Caco-2 (cell line): ENCODE measurements at regions not wholly inside any gene's neighbourhood (a gene's known extent, or its start where the extent isn't known, plus 50 kb on each side); places are given as distances from the start of the nearest gene placed in this dataset.
"Not testable (repeated sequence)": the region's sequence is repeated elsewhere in the genome, so short reads cannot be mapped to it uniquely, and the experiment has no call there.

Source experiments
- BruUV-seq: library from RNA; stranded (reverse); fragments of 400-500 nt; replicated peaks from 2 replicates; lab custom pipeline; 2021; lab: Mats Ljungman, UMichigan
- CTCF ChIA-PET: fragments of 300-600 bp; sonication (Branson Sonifier 250); formaldehyde crosslinking; loops from one replicate; lab custom pipeline; 2022; ENCODE audit warnings: antibody characterized with exemption; lab: Charles Lee
- POLR2A ChIA-PET: fragments of 300-600 bp; sonication (Branson Sonifier 250); formaldehyde crosslinking; loops from one replicate; lab custom pipeline; 2022; ENCODE audit warnings: antibody characterized with exemption; lab: Charles Lee
- DNase-seq, 2 experiments: peaks; one replicate each; pipeline versions ENCODE4 v3.0.0 to v3.0.0-alpha.2; 2020 to 2022
- H3K27me3 ChIP-seq: replicated peaks from 2 replicates; pipeline ENCODE4 v1.6.0; 2011; ENCODE audit warnings: low read length; ENCODE audit not compliant: control insufficient read depth, insufficient read depth
- H3K36me3 ChIP-seq: 2 replicates; pipeline ENCODE4 v1.5.1; 2011; ENCODE audit warnings: low read length; ENCODE audit not compliant: control insufficient read depth, insufficient read depth
- H3K4me1 ChIP-seq: fragments of 250-450 bp; sonication (Bioruptor Pico); 2 replicates; pipeline ENCODE4 v1.5.1; 2020; ENCODE audit warnings: mild to moderate bottlenecking
- H3K4me3 ChIP-seq: 2 replicates; pipeline ENCODE4 v1.5.1; 2011; ENCODE audit warnings: low read depth, mild to moderate bottlenecking, control low read depth, low read length
- H3K9me3 ChIP-seq: fragments of 250-450 bp; sonication (Bioruptor Pico); 2 replicates; pipeline ENCODE4 v1.5.1; 2020; ENCODE audit warnings: mild to moderate bottlenecking, moderate library complexity
- H3K27ac Mint-ChIP-seq: one replicate; pipeline ENCODE4 v1.8.0; 2022; ENCODE audit warnings: mixed read lengths; ENCODE audit not compliant: unreplicated experiment
- H3K27me3 Mint-ChIP-seq: one replicate; pipeline ENCODE4 v1.8.0; 2022; ENCODE audit warnings: mixed read lengths; ENCODE audit not compliant: insufficient read depth, unreplicated experiment
- H3K36me3 Mint-ChIP-seq: one replicate; pipeline ENCODE4 v1.8.0; 2022; ENCODE audit warnings: mild to moderate bottlenecking, mixed read lengths; ENCODE audit not compliant: insufficient read depth, unreplicated experiment
- H3K4me1 Mint-ChIP-seq: one replicate; pipeline ENCODE4 v1.8.0; 2022; ENCODE audit warnings: low read depth, mixed read lengths; ENCODE audit not compliant: unreplicated experiment
- H3K4me3 Mint-ChIP-seq: one replicate; pipeline ENCODE4 v1.8.0; 2022; ENCODE audit warnings: mild to moderate bottlenecking, moderate library complexity, mixed read lengths; ENCODE audit not compliant: unreplicated experiment
- H3K9me3 Mint-ChIP-seq: one replicate; pipeline ENCODE4 v1.8.0; 2022; ENCODE audit warnings: mixed read lengths; ENCODE audit not compliant: unreplicated experiment
- intact Hi-C: fragments of 100-400 bp; cut with micrococcal nuclease; formaldehyde crosslinking; loops from one replicate; pipeline ENCODE4 v1.10.0; 2022; ENCODE audit not compliant: unreplicated experiment
- TF ChIP-seq, protein P1 (sequence below), 2 experiments: fragments of 200-600 bp in 1 of 2; IDR thresholded peaks; 1 replicate in 1 of 2; 2 replicates in 1 of 2; pipeline versions ENCODE4 v1.5.1 to v1.8.0; 2011 to 2022; ENCODE audit warnings: antibody characterized with exemption in 1 of 2, control low read depth in 1 of 2, inconsistent platforms in 1 of 2, low read depth in 1 of 2, low read length in 1 of 2, mild to moderate bottlenecking in 1 of 2, moderate library complexity in 1 of 2; ENCODE audit not compliant: insufficient read depth in 1 of 2, severe bottlenecking in 1 of 2, unreplicated experiment in 1 of 2

DNA sequence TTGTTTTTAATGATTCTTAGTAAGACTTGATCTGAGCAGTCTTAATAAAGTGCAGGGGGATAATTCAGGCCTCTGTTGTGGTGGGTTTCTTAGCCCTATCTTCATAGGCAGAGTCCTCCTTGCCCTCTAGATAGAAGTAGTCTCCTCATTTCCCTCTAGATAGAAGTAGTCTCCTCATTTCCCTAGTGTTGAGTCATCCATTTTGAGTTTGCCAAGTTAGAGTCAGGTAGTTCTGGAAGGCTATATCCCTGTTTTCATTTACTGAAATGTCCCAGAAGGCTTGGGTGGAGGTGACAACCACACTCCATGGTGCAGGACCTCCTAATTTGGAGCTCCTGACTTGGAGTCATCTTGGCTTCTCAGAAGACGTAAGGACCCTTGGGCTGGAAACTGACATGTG, 384.6 kb downstream of the MLLT3 start:
- Mint-ChIP-seq H3K4me1 (peaks cover 13% of the 10 kb centered on the region), H3K4me3 (no peak overlapping the region), H3K27me3 (no peaks in the 10 kb centered on the region), H3K27ac (no peak overlapping the region), H3K9me3 (no peaks in the 10 kb centered on the region), H3K36me3 (no peaks in the 10 kb centered on the region)
- H3K36me3 ChIP-seq = no peaks in the 10 kb centered on the region
- peaks cover 4% of the 10 kb centered on the region; the same call in 1 of the 2 replicates for H3K4me1 ChIP-seq
- intact Hi-C loops = no loop called here
- BruUV-seq = no TSS peak
- ChIA-PET CTCF (no interaction called here), POLR2A (no interaction called here)
- H3K9me3 ChIP-seq = no peaks in the 10 kb centered on the region
- DNase-seq = no peak
- no peak overlapping the region for H3K4me3 ChIP-seq
- TF ChIP-seq, protein P1, sequence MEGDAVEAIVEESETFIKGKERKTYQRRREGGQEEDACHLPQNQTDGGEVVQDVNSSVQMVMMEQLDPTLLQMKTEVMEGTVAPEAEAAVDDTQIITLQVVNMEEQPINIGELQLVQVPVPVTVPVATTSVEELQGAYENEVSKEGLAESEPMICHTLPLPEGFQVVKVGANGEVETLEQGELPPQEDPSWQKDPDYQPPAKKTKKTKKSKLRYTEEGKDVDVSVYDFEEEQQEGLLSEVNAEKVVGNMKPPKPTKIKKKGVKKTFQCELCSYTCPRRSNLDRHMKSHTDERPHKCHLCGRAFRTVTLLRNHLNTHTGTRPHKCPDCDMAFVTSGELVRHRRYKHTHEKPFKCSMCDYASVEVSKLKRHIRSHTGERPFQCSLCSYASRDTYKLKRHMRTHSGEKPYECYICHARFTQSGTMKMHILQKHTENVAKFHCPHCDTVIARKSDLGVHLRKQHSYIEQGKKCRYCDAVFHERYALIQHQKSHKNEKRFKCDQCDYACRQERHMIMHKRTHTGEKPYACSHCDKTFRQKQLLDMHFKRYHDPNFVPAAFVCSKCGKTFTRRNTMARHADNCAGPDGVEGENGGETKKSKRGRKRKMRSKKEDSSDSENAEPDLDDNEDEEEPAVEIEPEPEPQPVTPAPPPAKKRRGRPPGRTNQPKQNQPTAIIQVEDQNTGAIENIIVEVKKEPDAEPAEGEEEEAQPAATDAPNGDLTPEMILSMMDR (IDR thresholded peaks at IDR 0.05; ENCODE audit: insufficient read depth in 1 of 2, low read depth in 1 of 2, low read length in 1 of 2, severe bottlenecking in 1 of 2, unreplicated experiment in 1 of 2) = no peak
- no peaks in the 10 kb centered on the region for H3K27me3 ChIP-seq

GRCh38 chr9:20236676-20237075, 385.6 kb downstream of the MLLT3 start:
- no peaks in the 10 kb centered on the region for H3K27me3 Mint-ChIP-seq
- H3K4me3 ChIP-seq = no peak overlapping the region
- CTCF ChIA-PET = interaction anchor here (0.7 kb wide), 1 partner anchor 85 kb away, joined by 3 read pairs; no protein-coding TSS in a partner anchor
- no peaks in the 10 kb centered on the region for H3K9me3 ChIP-seq
- no peaks in the 10 kb centered on the region for H3K36me3 Mint-ChIP-seq
- H3K4me3 Mint-ChIP-seq = no peak overlapping the region
- POLR2A ChIA-PET = no interaction called here
- H3K4me1 Mint-ChIP-seq = peaks cover 13% of the 10 kb centered on the region
- intact Hi-C loops = no loop called here
- H3K27ac Mint-ChIP-seq = peak overlapping the region; percentile 34
- no peaks in the 10 kb centered on the region for H3K9me3 Mint-ChIP-seq
- H3K36me3 ChIP-seq = no peaks in the 10 kb centered on the region
- H3K27me3 ChIP-seq = no peaks in the 10 kb centered on the region
- no TSS peak for BruUV-seq
- peak; percentile 39 to 40 for DNase-seq
- H3K4me1 ChIP-seq = peaks cover 4% of the 10 kb centered on the region; the same call in 1 of the 2 replicates
- TF ChIP-seq, protein P1 (IDR thresholded peaks at IDR 0.05; ENCODE audit: insufficient read depth in 1 of 2, low read depth in 1 of 2, low read length in 1 of 2, severe bottlenecking in 1 of 2, unreplicated experiment in 1 of 2) = no peak

DNA sequence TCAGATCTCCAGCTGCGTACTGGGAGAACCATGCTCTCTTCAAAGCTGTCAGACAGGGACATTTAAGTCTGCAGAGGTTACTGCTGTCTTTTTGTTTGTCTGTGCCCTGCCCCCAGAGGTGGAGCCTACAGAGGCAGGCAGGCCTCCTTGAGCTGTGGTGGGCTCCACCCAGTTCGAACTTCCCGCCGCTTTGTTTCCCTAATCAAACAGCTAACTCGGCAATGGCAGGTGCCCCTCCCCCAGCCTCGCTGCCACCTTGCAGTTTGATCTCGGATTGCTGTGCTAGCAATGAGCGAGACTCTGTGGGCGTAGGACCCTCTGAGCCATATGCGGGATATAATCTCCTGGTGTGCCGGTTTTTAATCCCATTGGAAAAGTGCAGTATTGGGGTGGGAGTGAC, 387.1 kb downstream of the MLLT3 start:
- H3K9me3 Mint-ChIP-seq, POLR2A ChIA-PET, DNase-seq, H3K4me3 ChIP-seq, H3K27me3 ChIP-seq, H3K27ac Mint-ChIP-seq, H3K9me3 ChIP-seq, H3K4me1 ChIP-seq, H3K4me3 Mint-ChIP-seq, BruUV-seq, intact Hi-C loops, CTCF ChIA-PET, H3K36me3 ChIP-seq, H3K27me3 Mint-ChIP-seq, H3K36me3 Mint-ChIP-seq: not testable (repeated sequence)
- peaks cover 13% of the 10 kb centered on the region for H3K4me1 Mint-ChIP-seq

DNA sequence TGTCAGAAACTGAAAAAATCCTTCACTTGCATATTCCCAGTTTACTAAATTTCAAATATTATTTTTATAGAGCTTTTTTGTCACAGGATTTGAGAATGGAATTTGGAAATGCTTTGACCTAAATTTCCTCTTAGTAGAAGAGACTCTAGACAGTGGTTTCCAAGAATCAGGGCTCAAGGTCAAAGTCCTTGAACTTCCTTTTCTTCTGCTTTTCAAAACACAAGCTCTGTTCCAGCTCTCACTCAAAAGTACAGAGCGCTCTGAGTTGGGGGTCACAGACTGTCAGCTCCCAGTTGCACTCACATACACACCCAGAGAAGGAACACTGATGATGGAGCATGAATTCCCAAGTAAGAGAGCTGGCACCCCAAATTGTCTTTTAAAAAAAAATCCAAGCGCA, 394.2 kb downstream of the MLLT3 start:
- TF ChIP-seq, protein P1 (IDR thresholded peaks at IDR 0.05; ENCODE audit: insufficient read depth in 1 of 2, low read depth in 1 of 2, low read length in 1 of 2, severe bottlenecking in 1 of 2, unreplicated experiment in 1 of 2) = no peak
- intact Hi-C loops = no loop called here
- Histone ChIP-seq H3K9me3 (no peaks in the 10 kb centered on the region), H3K4me3 (no peak overlapping the region), H3K27me3 (no peaks in the 10 kb centered on the region), H3K36me3 (no peaks in the 10 kb centered on the region), H3K4me1 (no peaks in the 10 kb centered on the region)
- H3K4me3 Mint-ChIP-seq = no peak overlapping the region
- no peaks in the 10 kb centered on the region for H3K4me1 Mint-ChIP-seq
- BruUV-seq = no TSS peak
- H3K9me3 Mint-ChIP-seq = no peaks in the 10 kb centered on the region
- DNase-seq = no peak
- CTCF ChIA-PET = no interaction called here
- POLR2A ChIA-PET = no interaction called here
- H3K36me3 Mint-ChIP-seq = no peaks in the 10 kb centered on the region
- no peaks in the 10 kb centered on the region for H3K27me3 Mint-ChIP-seq
- H3K27ac Mint-ChIP-seq = no peak overlapping the region
